ENCODE measurements at regions not wholly inside any gene's neighbourhood (a gene's known extent, or its start where the extent isn't known, plus 50 kb on each side); places are given as distances from the start of the nearest gene placed in this dataset.

GRCh38 chr2:189265696-189266320, 86.2 kb upstream of the COL5A2 start:
- H3K4me3 ChIP-seq (ENCODE audit: low read depth, low read length): no peak overlapping the region
- POLR2A ChIA-PET: no interaction called here
- CTCF ChIA-PET: interaction anchor here (1.4 kb wide), 1 partner anchor 89 kb away, joined by 3 read pairs; no protein-coding TSS in a partner anchor
- no peak for DNase-seq (ENCODE audit: low read depth, low spot score)
- TF ChIP-seq CTCF (IDR thresholded peaks at IDR 0.05; ENCODE audit: insufficient read depth, low read length, missing control alignments): no peak

- ChIA-PET POLR2A (interaction anchor here (0.6 kb wide), 1 partner anchor 115 kb away, joined by 3 read pairs; no protein-coding TSS in a partner anchor), CTCF (no interaction called here)
- no peak overlapping the region for H3K4me3 ChIP-seq (ENCODE audit: low read depth, low read length)
- TF ChIP-seq CTCF (IDR thresholded peaks at IDR 0.05; ENCODE audit: insufficient read depth, low read length, missing control alignments): no peak
- DNase-seq (ENCODE audit: low read depth, low spot score): no peak
Measured at GRCh38 chr2:189267491-189267890, 87.9 kb upstream of the COL5A2 start.

GRCh38 chr2:189267925-189268579, 88.5 kb upstream of the COL5A2 start:
- POLR2A ChIA-PET: interaction anchor here (0.6 kb wide), 1 partner anchor 116 kb away, joined by 3 read pairs; no protein-coding TSS in a partner anchor
- CTCF ChIA-PET: interaction anchor here (1.4 kb wide), 1 partner anchor 174 kb away, joined by 5 read pairs; no protein-coding TSS in a partner anchor
- no peak overlapping the region for H3K4me3 ChIP-seq (ENCODE audit: low read depth, low read length)
- DNase-seq (ENCODE audit: low read depth, low spot score): no peak
- TF ChIP-seq CTCF (IDR thresholded peaks at IDR 0.05; ENCODE audit: insufficient read depth, low read length, missing control alignments): no peak

GRCh38 chr2:189268763-189269162, 89.2 kb upstream of the COL5A2 start:
- DNase-seq (ENCODE audit: low read depth, low spot score): no peak
- CTCF ChIA-PET: interaction anchor here (1.4 kb wide), 1 partner anchor 175 kb away, joined by 5 read pairs; no protein-coding TSS in a partner anchor
- POLR2A ChIA-PET: no interaction called here
- TF ChIP-seq CTCF (IDR thresholded peaks at IDR 0.05; ENCODE audit: insufficient read depth, low read length, missing control alignments): no peak
- H3K4me3 ChIP-seq (ENCODE audit: low read depth, low read length): no peak overlapping the region

GRCh38 chr2:189273734-189274133, 94.2 kb upstream of the COL5A2 start:
- CTCF ChIA-PET: interaction anchor here (0.6 to 1.4 kb wide), 4 partner anchors 13 to 180 kb away, joined by 3 to 6 read pairs (median 4); no protein-coding TSS in a partner anchor
- no peak overlapping the region for H3K4me3 ChIP-seq (ENCODE audit: low read depth, low read length)
- no peak for TF ChIP-seq CTCF (IDR thresholded peaks at IDR 0.05; ENCODE audit: insufficient read depth, low read length, missing control alignments)
- DNase-seq (ENCODE audit: low read depth, low spot score): no peak
- POLR2A ChIA-PET: no interaction called here

- DNase-seq (ENCODE audit: low read depth, low spot score): no peak
- CTCF ChIA-PET: interaction anchor here (0.6 to 1.2 kb wide), 3 partner anchors 10 to 27 kb away, joined by 3 to 4 read pairs (median 3); no protein-coding TSS in a partner anchor
Measured at GRCh38 chr2:189274361-189274760, 94.8 kb upstream of the COL5A2 start.

More at GRCh38 chr2:189274361-189274760, 94.8 kb upstream of the COL5A2 start:
- TF ChIP-seq CTCF (IDR thresholded peaks at IDR 0.05; ENCODE audit: insufficient read depth, low read length, missing control alignments): no peak
- POLR2A ChIA-PET: no interaction called here
- H3K4me3 ChIP-seq (ENCODE audit: low read depth, low read length): no peak overlapping the region

Measured in AG04449 (cell line).